ENCODE measurements at regions not wholly inside any gene's neighbourhood (a gene's known extent, or its start where the extent isn't known, plus 50 kb on each side); places are given as distances from the start of the nearest gene placed in this dataset.

- H3K27ac ChIP-seq: no peak overlapping the region
Observed at GRCh38 chr15:87433871-87434270, 822.7 kb downstream of the NTRK3 start.

GRCh38 chr15:87429754-87430153 lies 826.8 kb downstream of the NTRK3 start:
- H3K9me3 ChIP-seq: no peaks in the 10 kb centered on the region
- ATAC-seq (ENCODE audit: insufficient number of reproducible peaks, low FRiP score, low read depth) (no peak), DNase-seq (ENCODE audit: low spot score) (no peak)
- H3K27me3 ChIP-seq (replicated peaks; ENCODE audit: insufficient read depth): no peaks in the 10 kb centered on the region
- H3K4me1 ChIP-seq (ENCODE audit: control insufficient read depth in 1 of 2, low read depth in 2 of 2): no peaks in the 10 kb centered on the region
- no peak overlapping the region for H3K27ac ChIP-seq
- no peak overlapping the region for H3K4me3 ChIP-seq
- no peaks in the 10 kb centered on the region for H3K36me3 ChIP-seq
- no peak for TF ChIP-seq CTCF (IDR thresholded peaks at IDR 0.05)

More at GRCh38 chr15:87433871-87434270, 822.7 kb downstream of the NTRK3 start:
- no peaks in the 10 kb centered on the region for H3K27me3 ChIP-seq (replicated peaks; ENCODE audit: insufficient read depth)
- H3K4me1 ChIP-seq (ENCODE audit: control insufficient read depth in 1 of 2, low read depth in 2 of 2): no peaks in the 10 kb centered on the region
- no peak overlapping the region for H3K4me3 ChIP-seq
- DNase-seq (ENCODE audit: low spot score) (no peak), ATAC-seq (ENCODE audit: insufficient number of reproducible peaks, low FRiP score, low read depth) (no peak)
- TF ChIP-seq CTCF (IDR thresholded peaks at IDR 0.05): no peak
- H3K9me3 ChIP-seq: no peaks in the 10 kb centered on the region
- H3K36me3 ChIP-seq: no peaks in the 10 kb centered on the region

- no peak for TF ChIP-seq CTCF (IDR thresholded peaks at IDR 0.05)
- H3K9me3 ChIP-seq: no peaks in the 10 kb centered on the region
Observed at GRCh38 chr15:87420017-87420416, 836.5 kb downstream of the NTRK3 start.

GRCh38 chr15:87419344-87419743 lies 837.2 kb downstream of the NTRK3 start:
- Histone ChIP-seq H3K27me3 (replicated peaks; ENCODE audit: insufficient read depth) (no peaks in the 10 kb centered on the region), H3K36me3 (no peaks in the 10 kb centered on the region), H3K9me3 (no peaks in the 10 kb centered on the region), H3K27ac (no peak overlapping the region), H3K4me3 (no peak overlapping the region), H3K4me1 (ENCODE audit: control insufficient read depth in 1 of 2, low read depth in 2 of 2) (no peaks in the 10 kb centered on the region)
- no peak for ATAC-seq (ENCODE audit: insufficient number of reproducible peaks, low FRiP score, low read depth)
- DNase-seq (ENCODE audit: low spot score): no peak
- no peak for TF ChIP-seq CTCF (IDR thresholded peaks at IDR 0.05)

More at GRCh38 chr15:87420017-87420416, 836.5 kb downstream of the NTRK3 start:
- Histone ChIP-seq H3K27me3 (replicated peaks; ENCODE audit: insufficient read depth) (no peaks in the 10 kb centered on the region), H3K4me3 (no peak overlapping the region), H3K36me3 (no peaks in the 10 kb centered on the region), H3K27ac (no peak overlapping the region), H3K4me1 (ENCODE audit: control insufficient read depth in 1 of 2, low read depth in 2 of 2) (no peaks in the 10 kb centered on the region)
- ATAC-seq (ENCODE audit: insufficient number of reproducible peaks, low FRiP score, low read depth) (no peak), DNase-seq (ENCODE audit: low spot score) (no peak)

- ATAC-seq (ENCODE audit: insufficient number of reproducible peaks, low FRiP score, low read depth) (no peak), DNase-seq (ENCODE audit: low spot score) (no peak)
- no peak for TF ChIP-seq CTCF (IDR thresholded peaks at IDR 0.05)
- Histone ChIP-seq H3K4me3 (no peak overlapping the region), H3K36me3 (no peaks in the 10 kb centered on the region), H3K27ac (no peak overlapping the region), H3K4me1 (ENCODE audit: control insufficient read depth in 1 of 2, low read depth in 2 of 2) (no peaks in the 10 kb centered on the region), H3K27me3 (replicated peaks; ENCODE audit: insufficient read depth) (no peaks in the 10 kb centered on the region), H3K9me3 (no peaks in the 10 kb centered on the region)
Observed at GRCh38 chr15:87416591-87417257, 839.8 kb downstream of the NTRK3 start.
